Small intestine (tissue), 7 donors: ENCODE measurements at regions not wholly inside any gene's neighbourhood (a gene's known extent, or its start where the extent isn't known, plus 50 kb on each side); places are given as distances from the start of the nearest gene placed in this dataset.
A peak's percentile ranks its signal among the peaks of the same experiment; 100 is the strongest.

ENCODE experiments used
- DNase-seq, 2 donors: peaks; one replicate each; pipeline versions ENCODE4 v3.0.0 to v3.0.0-alpha.2; 2013
- FAIRE-seq: peaks from 2 replicates; lab custom pipeline; 2012; peaks lifted over from hg19 to GRCh38; lab: Jason Lieb, UNC
- H3K27ac ChIP-seq, 3 donors: one replicate each; pipeline ENCODE4 v1.5.1; 2013; ENCODE audit warnings: low read length in 2 of 3, mild to moderate bottlenecking in 2 of 3, control low read depth in 1 of 3, inconsistent platforms in 1 of 3, low read depth in 1 of 3, moderate library complexity in 1 of 3
- H3K27me3 ChIP-seq, 3 donors: one replicate each; pipeline ENCODE4 v1.6.1; 2013; ENCODE audit warnings: low read length in 3 of 3, inconsistent platforms in 1 of 3; ENCODE audit not compliant: control insufficient read depth in 3 of 3, insufficient read depth in 3 of 3
- H3K36me3 ChIP-seq, 3 donors: one replicate each; pipeline ENCODE4 v1.6.1; 2013; ENCODE audit warnings: low read length in 3 of 3, inconsistent platforms in 1 of 3, low read depth in 1 of 3, mild to moderate bottlenecking in 1 of 3, moderate library complexity in 1 of 3; ENCODE audit not compliant: control insufficient read depth in 3 of 3, insufficient read depth in 2 of 3
- H3K4me1 ChIP-seq, 3 donors: one replicate each; pipeline ENCODE4 v1.6.1; 2013; ENCODE audit warnings: low read length in 2 of 3, inconsistent platforms in 1 of 3, low read depth in 1 of 3, mild to moderate bottlenecking in 1 of 3, moderate library complexity in 1 of 3; ENCODE audit not compliant: control insufficient read depth in 3 of 3, insufficient read depth in 2 of 3
- H3K4me3 ChIP-seq, 3 donors: one replicate each; pipeline ENCODE4 v1.5.1; 2013; ENCODE audit warnings: low read length in 3 of 3, control low read depth in 1 of 3, inconsistent platforms in 1 of 3, low read depth in 1 of 3, mild to moderate bottlenecking in 1 of 3, moderate library complexity in 1 of 3
- H3K9me3 ChIP-seq, 2 donors: one replicate each; pipeline ENCODE4 v1.6.1; 2013; ENCODE audit warnings: low read depth in 1 of 2, low read length in 1 of 2; ENCODE audit not compliant: control insufficient read depth in 2 of 2, insufficient read depth in 1 of 2
- WGBS, 3 donors: extraction: QIAGEN DNeasy Blood & Tissue Kit; methylation state at CpG; one replicate each; pipeline ENCODE4 v1.1.7; 2013; 5-methylcytosine and 5-hydroxymethylcytosine counted together
- donor health status: healthy with polysubstance abuse.
- donor health status: control.
- donor health status: control.
- donor health status: Bipolar disorder and iron deficiency.
- donor health status: healthy.

GRCh38 chr5:164844348-164844747, 1338.9 kb downstream of the MAT2B start:
- Histone ChIP-seq H3K27me3 (no peaks in the 10 kb centered on the region), H3K4me3 (no peak overlapping the region), H3K36me3 (no peaks in the 10 kb centered on the region), H3K4me1 (no peaks in the 10 kb centered on the region), H3K9me3 (peaks cover 0 to 4% of the 10 kb centered on the region in 2 donors), H3K27ac (no peak overlapping the region)
- WGBS, 3 donors, result 77 to 87% (median 86%) methylated on average over 5 of the region's 5 CpGs
- DNase-seq, result no peak
- FAIRE-seq, result no peak

GRCh38 chr5:164860896-164861295, 1355.5 kb downstream of the MAT2B start:
- DNase-seq, result no peak
- no peak overlapping the region for H3K4me3 ChIP-seq
- H3K9me3 ChIP-seq, result no peaks in the 10 kb centered on the region
- no peaks in the 10 kb centered on the region for H3K4me1 ChIP-seq
- no peak overlapping the region for H3K27ac ChIP-seq
- WGBS, 3 donors, result 88 to 94% (median 94%) methylated on average over 2 of the region's 2 CpGs
- FAIRE-seq, result no peak
- H3K27me3 ChIP-seq, result no peaks in the 10 kb centered on the region
- no peaks in the 10 kb centered on the region for H3K36me3 ChIP-seq

DNA sequence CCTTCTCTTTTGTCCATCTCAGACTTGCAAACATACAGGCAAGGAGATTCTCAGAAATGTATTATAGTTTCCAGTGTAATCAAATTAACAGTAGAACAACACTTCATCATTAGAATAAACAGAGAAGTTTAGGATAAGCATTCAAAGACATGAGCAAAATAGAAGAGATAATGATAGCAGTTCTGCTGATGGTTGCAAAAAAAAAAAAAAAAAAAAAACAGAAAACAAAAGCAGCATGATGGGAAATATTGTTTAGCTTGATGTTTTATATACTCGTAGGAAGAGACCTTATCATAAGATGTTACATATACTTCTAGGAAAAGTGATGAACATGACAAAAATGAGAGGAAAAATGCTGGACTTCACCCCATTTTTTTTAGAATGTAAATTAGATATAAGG, 1356.2 kb downstream of the MAT2B start:
- Histone ChIP-seq H3K27ac (no peak overlapping the region), H3K9me3 (no peaks in the 10 kb centered on the region), H3K4me1 (no peaks in the 10 kb centered on the region), H3K4me3 (no peak overlapping the region), H3K27me3 (no peaks in the 10 kb centered on the region), H3K36me3 (no peaks in the 10 kb centered on the region)
- 46 to 73% (median 70%) methylated on average over 1 of the region's 1 CpG for WGBS, 3 donors
- DNase-seq (no peak), FAIRE-seq (no peak)

DNA sequence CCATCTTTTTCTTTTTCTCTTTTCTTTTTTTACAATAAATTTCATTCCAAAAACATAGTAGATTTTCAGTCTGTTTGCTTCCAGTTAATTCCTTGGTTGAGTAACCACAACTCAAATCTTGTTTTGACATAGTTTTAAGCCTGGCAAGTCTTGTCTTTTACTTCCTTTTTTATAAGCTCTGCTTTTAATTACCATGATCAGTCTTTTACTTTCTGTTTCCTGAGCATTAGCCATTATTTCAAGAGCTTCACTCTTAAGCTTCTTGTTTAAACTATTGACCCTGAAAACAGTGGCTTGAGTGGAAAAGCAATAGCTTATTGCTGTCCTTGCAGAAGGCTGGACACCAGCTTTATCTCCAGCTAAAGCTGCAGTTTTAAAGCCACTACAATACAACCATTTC, 1363.3 kb downstream of the MAT2B start:
- DNase-seq (peak in 1 of 2 donors; percentile 1), FAIRE-seq (no peak)
- Histone ChIP-seq H3K36me3 (no peaks in the 10 kb centered on the region), H3K27me3 (no peaks in the 10 kb centered on the region), H3K9me3 (no peaks in the 10 kb centered on the region), H3K4me3 (no peak overlapping the region), H3K4me1 (no peaks in the 10 kb centered on the region), H3K27ac (no peak overlapping the region)

DNA sequence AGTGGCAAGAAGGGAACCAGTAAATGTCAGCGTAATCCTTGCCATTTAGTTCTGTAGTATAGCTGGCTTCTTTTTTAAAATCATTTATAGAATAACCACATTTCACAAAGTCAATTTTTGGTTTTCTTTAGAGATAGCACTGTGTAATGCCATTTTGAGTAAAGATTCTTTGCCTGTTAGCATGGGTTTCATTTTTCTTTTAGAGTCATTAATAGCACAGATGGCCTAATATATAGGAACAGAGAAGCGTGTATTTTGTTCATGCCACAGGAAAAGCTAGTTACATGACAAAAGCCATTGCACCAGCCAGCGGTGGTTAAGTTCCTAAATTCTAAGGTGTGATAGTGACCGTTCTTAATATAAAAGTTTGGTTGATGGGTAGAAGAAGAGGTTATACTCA, 1363.9 kb downstream of the MAT2B start:
- DNase-seq (no peak), FAIRE-seq (no peak)
- 85 to 88% (median 86%) methylated on average over 4 of the region's 4 CpGs for WGBS, 3 donors
- Histone ChIP-seq H3K4me3 (no peak overlapping the region), H3K4me1 (no peaks in the 10 kb centered on the region), H3K9me3 (no peaks in the 10 kb centered on the region), H3K27ac (no peak overlapping the region), H3K27me3 (no peaks in the 10 kb centered on the region), H3K36me3 (no peaks in the 10 kb centered on the region)

- FAIRE-seq (no peak), DNase-seq (no peak)
- H3K4me1 ChIP-seq, result no peaks in the 10 kb centered on the region
- H3K27ac ChIP-seq, result no peak overlapping the region
- WGBS, 3 donors, result 6 to 46% (median 22%) methylated on average over 1 of the region's 1 CpG
- H3K9me3 ChIP-seq, result peaks cover 0 to 2% of the 10 kb centered on the region in 2 donors
- H3K36me3 ChIP-seq, result no peaks in the 10 kb centered on the region
- H3K4me3 ChIP-seq, result no peak overlapping the region
- no peaks in the 10 kb centered on the region for H3K27me3 ChIP-seq
These were observed 1371.4 kb downstream of the MAT2B start for GRCh38 chr5:164876793-164877192.

- Histone ChIP-seq H3K36me3 (no peaks in the 10 kb centered on the region), H3K9me3 (peaks cover 0 to 2% of the 10 kb centered on the region in 2 donors), H3K4me1 (no peaks in the 10 kb centered on the region), H3K27ac (no peak overlapping the region), H3K27me3 (no peaks in the 10 kb centered on the region), H3K4me3 (no peak overlapping the region)
- WGBS, 3 donors, result 87 to 92% (median 87%) methylated on average over 12 of the region's 12 CpGs
- DNase-seq (no peak), FAIRE-seq (no peak)
These were observed 1376.0 kb downstream of the MAT2B start for GRCh38 chr5:164881442-164881841.

DNA sequence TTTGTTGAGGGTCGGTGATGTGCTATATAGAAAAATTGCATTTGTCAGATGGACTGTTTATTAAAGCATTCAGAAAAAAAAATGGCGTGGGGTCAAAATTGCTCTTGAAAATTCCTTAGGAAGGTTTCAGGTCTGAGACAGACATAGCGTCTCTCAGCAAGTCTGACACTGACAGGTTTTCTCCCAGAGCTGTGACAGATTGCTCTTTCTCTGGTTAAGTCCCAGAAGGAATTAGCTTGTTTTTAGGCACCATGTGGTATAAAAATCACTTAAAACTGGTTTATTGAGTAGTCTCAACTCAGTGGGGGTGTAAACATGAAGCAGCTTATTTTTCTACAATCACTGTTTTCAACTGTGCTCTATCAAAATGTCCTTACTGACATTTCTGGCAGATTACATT, 1379.8 kb downstream of the MAT2B start:
- Histone ChIP-seq H3K27ac (no peak overlapping the region), H3K9me3 (no peaks in the 10 kb centered on the region), H3K27me3 (no peaks in the 10 kb centered on the region), H3K4me3 (no peak overlapping the region), H3K4me1 (no peaks in the 10 kb centered on the region), H3K36me3 (no peaks in the 10 kb centered on the region)
- DNase-seq, result no peak
- WGBS, 3 donors, result 67 to 78% (median 69%) methylated on average over 3 of the region's 3 CpGs
- no peak for FAIRE-seq

DNA sequence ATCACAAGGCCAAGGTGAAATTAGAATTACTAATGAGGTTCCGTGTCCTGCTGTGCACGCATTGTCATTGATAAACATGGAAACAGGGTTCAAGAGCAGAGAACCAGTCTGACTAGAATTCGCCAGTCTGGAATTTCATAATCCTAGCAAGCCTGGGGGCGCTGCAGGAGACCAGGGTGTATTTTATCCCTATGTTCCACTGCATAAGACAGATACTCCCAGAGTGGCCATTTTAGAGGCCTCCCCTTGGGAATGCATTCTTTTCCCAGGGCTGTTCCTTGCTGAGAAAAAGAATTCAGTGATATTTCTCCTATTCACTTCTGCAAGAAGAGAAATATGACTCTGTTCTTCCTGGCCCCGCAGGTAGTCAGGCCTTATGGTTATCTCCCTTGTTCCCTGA, 1387.7 kb downstream of the MAT2B start:
- H3K27me3 ChIP-seq, result no peaks in the 10 kb centered on the region
- H3K4me1 ChIP-seq, result no peaks in the 10 kb centered on the region
- H3K9me3 ChIP-seq, result peaks cover 0 to 11% of the 10 kb centered on the region in 2 donors
- no peak overlapping the region for H3K27ac ChIP-seq
- no peak overlapping the region for H3K4me3 ChIP-seq
- FAIRE-seq (no peak), DNase-seq (no peak)
- H3K36me3 ChIP-seq, result no peaks in the 10 kb centered on the region
- 71 to 82% (median 73%) methylated on average over 5 of the region's 5 CpGs for WGBS, 3 donors
